ENCODE measurements at regions not wholly inside any gene's neighbourhood (a gene's known extent, or its start where the extent isn't known, plus 50 kb on each side); places are given as distances from the start of the nearest gene placed in this dataset.
A peak's percentile ranks its signal among the peaks of the same experiment; 100 is the strongest.

DNA sequence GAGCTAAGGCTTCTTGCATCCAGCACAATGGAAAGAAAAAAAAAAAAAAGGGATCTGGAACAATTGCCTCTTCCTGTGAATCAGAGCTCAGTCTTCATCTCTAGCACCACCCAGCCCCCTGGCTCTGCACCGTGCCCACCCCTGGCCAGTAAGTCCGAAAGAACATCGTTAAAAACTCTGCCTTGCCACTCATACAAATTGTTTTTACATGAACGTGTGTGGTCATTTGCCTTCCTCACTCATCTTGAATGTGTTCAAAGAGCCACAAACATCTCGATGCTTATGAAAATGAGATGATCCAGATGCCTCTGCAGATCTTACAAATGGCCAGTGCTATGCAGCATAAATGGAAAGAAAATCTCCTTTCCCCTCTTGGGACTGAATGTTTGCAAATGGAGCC lies 400.0 kb upstream of the PPP2R3A start:
- Mint-ChIP-seq H3K4me3 (ENCODE audit: unreplicated experiment) (no peak overlapping the region), H3K4me1 (ENCODE audit: unreplicated experiment) (peaks cover 9% of the 10 kb centered on the region), H3K27ac (ENCODE audit: unreplicated experiment) (no peak overlapping the region), H3K27me3 (ENCODE audit: unreplicated experiment) (no peaks in the 10 kb centered on the region), H3K9me3 (ENCODE audit: unreplicated experiment) (no peaks in the 10 kb centered on the region), H3K36me3 (ENCODE audit: low read depth, unreplicated experiment) (no peaks in the 10 kb centered on the region)
- TF ChIP-seq, protein P1, sequence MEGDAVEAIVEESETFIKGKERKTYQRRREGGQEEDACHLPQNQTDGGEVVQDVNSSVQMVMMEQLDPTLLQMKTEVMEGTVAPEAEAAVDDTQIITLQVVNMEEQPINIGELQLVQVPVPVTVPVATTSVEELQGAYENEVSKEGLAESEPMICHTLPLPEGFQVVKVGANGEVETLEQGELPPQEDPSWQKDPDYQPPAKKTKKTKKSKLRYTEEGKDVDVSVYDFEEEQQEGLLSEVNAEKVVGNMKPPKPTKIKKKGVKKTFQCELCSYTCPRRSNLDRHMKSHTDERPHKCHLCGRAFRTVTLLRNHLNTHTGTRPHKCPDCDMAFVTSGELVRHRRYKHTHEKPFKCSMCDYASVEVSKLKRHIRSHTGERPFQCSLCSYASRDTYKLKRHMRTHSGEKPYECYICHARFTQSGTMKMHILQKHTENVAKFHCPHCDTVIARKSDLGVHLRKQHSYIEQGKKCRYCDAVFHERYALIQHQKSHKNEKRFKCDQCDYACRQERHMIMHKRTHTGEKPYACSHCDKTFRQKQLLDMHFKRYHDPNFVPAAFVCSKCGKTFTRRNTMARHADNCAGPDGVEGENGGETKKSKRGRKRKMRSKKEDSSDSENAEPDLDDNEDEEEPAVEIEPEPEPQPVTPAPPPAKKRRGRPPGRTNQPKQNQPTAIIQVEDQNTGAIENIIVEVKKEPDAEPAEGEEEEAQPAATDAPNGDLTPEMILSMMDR (IDR thresholded peaks at IDR 0.05; ENCODE audit: unreplicated experiment) = no peak
- no peak for DNase-seq (ENCODE audit: low spot score)

DNA sequence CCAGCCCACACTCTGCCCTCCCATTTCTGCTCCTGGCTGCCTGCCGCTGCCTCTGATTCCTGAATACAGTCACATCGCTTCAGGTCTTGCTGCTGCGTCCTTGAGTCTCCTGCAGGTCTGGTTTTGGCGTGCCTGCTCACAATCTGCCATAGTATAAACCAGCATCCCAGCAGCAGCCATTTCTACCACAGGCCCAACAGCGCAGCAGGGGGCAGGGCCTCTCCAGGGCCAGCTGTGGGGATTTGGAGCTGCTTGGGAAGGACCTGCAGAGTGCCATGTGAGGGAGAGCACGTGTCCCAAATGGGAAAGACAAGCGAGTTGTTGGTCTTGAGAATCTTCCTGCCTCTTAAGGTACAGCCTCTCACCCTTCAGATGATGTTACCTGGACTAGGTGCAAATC lies 398.3 kb upstream of the PPP2R3A start:
- no peaks in the 10 kb centered on the region for H3K9me3 Mint-ChIP-seq (ENCODE audit: unreplicated experiment)
- DNase-seq (ENCODE audit: low spot score) = no peak
- H3K4me1 Mint-ChIP-seq (ENCODE audit: unreplicated experiment) = peaks cover 16% of the 10 kb centered on the region
- no peaks in the 10 kb centered on the region for H3K27me3 Mint-ChIP-seq (ENCODE audit: unreplicated experiment)
- TF ChIP-seq, protein P1 (IDR thresholded peaks at IDR 0.05; ENCODE audit: unreplicated experiment) = no peak
- H3K27ac Mint-ChIP-seq (ENCODE audit: unreplicated experiment) = no peak overlapping the region
- H3K36me3 Mint-ChIP-seq (ENCODE audit: low read depth, unreplicated experiment) = peaks cover 4% of the 10 kb centered on the region
- no peak overlapping the region for H3K4me3 Mint-ChIP-seq (ENCODE audit: unreplicated experiment)

DNA sequence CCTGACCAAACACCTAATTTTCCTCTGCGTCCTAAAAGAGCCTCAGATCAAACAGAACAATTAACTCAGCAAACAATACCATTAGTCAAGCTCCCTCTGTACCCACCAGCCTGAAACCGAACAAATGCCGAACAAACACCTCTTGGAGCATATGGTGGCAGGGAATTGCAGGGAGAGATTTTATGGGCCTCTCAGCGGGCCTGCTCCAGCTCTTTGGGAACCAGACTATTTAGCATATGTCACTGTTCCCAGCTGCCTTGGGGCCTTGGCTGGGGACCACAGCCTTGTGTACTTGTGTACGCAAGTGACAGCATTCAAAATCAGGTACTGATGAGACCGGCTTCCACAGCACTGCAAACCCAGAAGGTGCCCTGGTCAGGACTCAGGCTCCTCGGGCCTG lies 388.8 kb upstream of the PPP2R3A start:
- Mint-ChIP-seq H3K4me1 (ENCODE audit: unreplicated experiment) (peaks cover 11% of the 10 kb centered on the region), H3K27me3 (ENCODE audit: unreplicated experiment) (peaks cover 6% of the 10 kb centered on the region), H3K27ac (ENCODE audit: unreplicated experiment) (peak overlapping the region; percentile 68), H3K4me3 (ENCODE audit: unreplicated experiment) (no peak overlapping the region), H3K9me3 (ENCODE audit: unreplicated experiment) (no peaks in the 10 kb centered on the region), H3K36me3 (ENCODE audit: low read depth, unreplicated experiment) (no peaks in the 10 kb centered on the region)
- DNase-seq (ENCODE audit: low spot score) = no peak
- TF ChIP-seq, protein P1 (IDR thresholded peaks at IDR 0.05; ENCODE audit: unreplicated experiment) = no peak

DNA sequence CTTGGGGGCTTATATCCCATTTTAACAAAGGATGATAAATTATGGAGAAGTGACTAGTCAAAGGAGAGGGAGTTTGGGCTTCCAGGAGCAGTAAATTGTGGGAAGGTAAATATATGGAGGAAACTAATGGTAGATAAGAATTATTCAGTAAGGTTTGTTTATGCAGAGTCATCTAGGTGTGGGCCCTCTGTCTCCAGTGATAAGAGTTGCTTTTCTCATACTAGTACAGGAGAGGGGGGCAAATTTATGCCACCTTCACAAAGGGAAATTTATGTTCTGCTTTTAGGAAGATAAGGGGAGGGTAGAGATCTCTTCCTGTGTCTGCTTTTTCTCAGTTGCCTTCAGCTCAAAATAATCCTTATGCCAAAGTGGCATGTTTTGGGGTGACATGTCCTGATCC lies 383.7 kb upstream of the PPP2R3A start:
- Mint-ChIP-seq H3K4me3 (ENCODE audit: unreplicated experiment) (no peak overlapping the region), H3K27me3 (ENCODE audit: unreplicated experiment) (peaks cover 4% of the 10 kb centered on the region), H3K27ac (ENCODE audit: unreplicated experiment) (no peak overlapping the region), H3K9me3 (ENCODE audit: unreplicated experiment) (no peaks in the 10 kb centered on the region), H3K4me1 (ENCODE audit: unreplicated experiment) (no peaks in the 10 kb centered on the region), H3K36me3 (ENCODE audit: low read depth, unreplicated experiment) (peaks cover 4% of the 10 kb centered on the region)
- TF ChIP-seq, protein P1 (IDR thresholded peaks at IDR 0.05; ENCODE audit: unreplicated experiment) = no peak
- no peak for DNase-seq (ENCODE audit: low spot score)

DNA sequence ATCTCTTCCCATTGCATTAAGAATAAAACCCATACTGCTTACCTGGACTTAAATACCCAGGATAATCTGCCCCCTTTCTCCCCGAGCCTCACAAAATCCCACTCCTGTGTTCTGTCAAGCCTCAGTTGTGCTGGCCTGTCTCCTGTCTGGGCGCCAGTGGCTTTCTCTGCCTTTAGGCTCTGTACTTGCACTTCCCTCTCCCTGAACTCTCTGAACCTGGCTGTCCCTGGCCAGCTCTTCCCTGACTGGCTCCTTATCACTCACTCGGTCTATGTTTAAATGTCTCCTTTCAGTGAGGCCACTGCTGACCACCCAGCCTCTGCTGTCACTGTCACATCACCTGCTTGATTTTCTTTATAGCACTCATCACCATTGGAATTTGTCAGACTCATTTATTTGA lies 382.7 kb upstream of the PPP2R3A start:
- DNase-seq (ENCODE audit: low spot score) = no peak
- H3K27me3 Mint-ChIP-seq (ENCODE audit: unreplicated experiment) = peaks cover 4% of the 10 kb centered on the region
- H3K27ac Mint-ChIP-seq (ENCODE audit: unreplicated experiment) = no peak overlapping the region
- no peak overlapping the region for H3K4me3 Mint-ChIP-seq (ENCODE audit: unreplicated experiment)
- H3K4me1 Mint-ChIP-seq (ENCODE audit: unreplicated experiment) = no peaks in the 10 kb centered on the region
- peaks cover 4% of the 10 kb centered on the region for H3K36me3 Mint-ChIP-seq (ENCODE audit: low read depth, unreplicated experiment)
- TF ChIP-seq, protein P1 (IDR thresholded peaks at IDR 0.05; ENCODE audit: unreplicated experiment) = no peak
- H3K9me3 Mint-ChIP-seq (ENCODE audit: unreplicated experiment) = no peaks in the 10 kb centered on the region

Data from endothelial cell (in vitro differentiated cells).